Stimulated activated CD4-positive, alpha-beta T cell treated with anti-CD3 and anti-CD28 coated beads, Interleukin-15, amount 100 ng/mL, for 48 hours (primary cell): ENCODE measurements at regions not wholly inside any gene's neighbourhood (a gene's known extent, or its start where the extent isn't known, plus 50 kb on each side); places are given as distances from the start of the nearest gene placed in this dataset.
A peak's percentile ranks its signal among the peaks of the same experiment; 100 is the strongest.

Source experiments
- DNase-seq, 2 donors: peaks; one replicate each; pipeline ENCODE4 v3.0.0-alpha.2; 2020; ENCODE audit warnings: low read depth in 2 of 2

- DNase-seq = no peak
Measured at GRCh38 chr15:69626095-69627066, 173.8 kb downstream of the RPLP1 start.

- no peak for DNase-seq
Measured at GRCh38 chr15:69627548-69628158, 175.0 kb downstream of the RPLP1 start.

GRCh38 chr15:69628256-69629093 lies 175.9 kb downstream of the RPLP1 start:
- no peak for DNase-seq

- peak; percentile 15 to 26 for DNase-seq
Measured at GRCh38 chr15:69629631-69630161, 177.1 kb downstream of the RPLP1 start.

- DNase-seq = no peak
Measured at GRCh38 chr15:69631005-69631404, 178.4 kb downstream of the RPLP1 start.

GRCh38 chr15:69631978-69632377 lies 179.4 kb downstream of the RPLP1 start:
- DNase-seq = no peak

GRCh38 chr15:69634860-69635259 lies 182.2 kb downstream of the RPLP1 start:
- DNase-seq = no peak

- no peak for DNase-seq
Measured at GRCh38 chr15:69636169-69636915, 183.7 kb downstream of the RPLP1 start.

GRCh38 chr15:69637818-69638217 lies 185.2 kb downstream of the RPLP1 start:
- no peak for DNase-seq

GRCh38 chr15:69643476-69643875 lies 190.9 kb downstream of the RPLP1 start:
- no peak for DNase-seq

- DNase-seq = no peak
Measured at GRCh38 chr15:69643971-69644370, 191.4 kb downstream of the RPLP1 start.

GRCh38 chr15:69644876-69645275 lies 192.3 kb downstream of the RPLP1 start:
- no peak for DNase-seq

- DNase-seq = no peak
Measured at GRCh38 chr15:69647142-69647513, 194.5 kb downstream of the RPLP1 start.

- no peak for DNase-seq
Measured at GRCh38 chr15:69648212-69648611, 195.6 kb downstream of the RPLP1 start.

- DNase-seq = no peak
Measured at GRCh38 chr15:69648775-69649735, 196.4 kb downstream of the RPLP1 start.

- DNase-seq = no peak
Measured at GRCh38 chr15:69652293-69652692, 199.7 kb downstream of the RPLP1 start.

- DNase-seq = no peak
Measured at GRCh38 chr15:69652751-69653305, 200.2 kb downstream of the RPLP1 start.

GRCh38 chr15:69653306-69653705 lies 200.7 kb downstream of the RPLP1 start:
- no peak for DNase-seq

GRCh38 chr15:69653846-69654245 lies 201.2 kb downstream of the RPLP1 start:
- no peak for DNase-seq
